Heart left ventricle (tissue), 13 donors: ENCODE measurements at regions not wholly inside any gene's neighbourhood (a gene's known extent, or its start where the extent isn't known, plus 50 kb on each side); places are given as distances from the start of the nearest gene placed in this dataset.

ENCODE experiments used
- POLR2A ChIP-seq, 2 donors: fragments of 450-650 bp; IDR thresholded peaks; one replicate each; pipeline ENCODE4 v1.6.1; 2017; ENCODE audit warnings: antibody characterized with exemption in 2 of 2, mild to moderate bottlenecking in 2 of 2, moderate library complexity in 2 of 2
- TF ChIP-seq, protein P1 (sequence below), 12 donors: fragments of 200-600 bp; sonication (generic) in 4 of 12; IDR thresholded peaks; one replicate each; pipeline versions ENCODE4 v1.5.0 to v1.8.0; 2018 to 2022; ENCODE audit warnings: antibody characterized with exemption in 12 of 12, mild to moderate bottlenecking in 5 of 12
- donor health status: ischemic (EF 13 %, LVEDD 7.1; RV severe dilation, severe dysfunction).
- donor health status: DM: no; HTN: yes; CAD: no.
- donor health status: DM: no; HTN: no; CAD: no.
- donor health status: ischemic (EF 25% LVEDD 6.9; RV normal size, moderate dysfunction).
- donor health status: ischemic (EF 25% LVEDD 5.7; RV mildly dilated, moderate dysfunction).
- donor health status: ischemic (EF 35%, LVEDD 5.7; RV mildly dilated, moderate dysfunction).
- donor health status: nonischemic (EF 11% LVEDD 7.7; RV severe dilation, severe dysfunction).
- donor health status: DM: yes; HTN: yes; CAD: no.
- donor health status: PGD.
- donor health status: ischemic (EF 29% LVEDD 5.4; RV normal size, mild dysfunction).
- donor health status: nonischemic (EF 23%, LVEDD 6.1; RV moderate dilation, normal function).

GRCh38 chr2:758073-758820 lies 81.0 kb upstream of the TMEM18 start:
- TF ChIP-seq, protein P1, sequence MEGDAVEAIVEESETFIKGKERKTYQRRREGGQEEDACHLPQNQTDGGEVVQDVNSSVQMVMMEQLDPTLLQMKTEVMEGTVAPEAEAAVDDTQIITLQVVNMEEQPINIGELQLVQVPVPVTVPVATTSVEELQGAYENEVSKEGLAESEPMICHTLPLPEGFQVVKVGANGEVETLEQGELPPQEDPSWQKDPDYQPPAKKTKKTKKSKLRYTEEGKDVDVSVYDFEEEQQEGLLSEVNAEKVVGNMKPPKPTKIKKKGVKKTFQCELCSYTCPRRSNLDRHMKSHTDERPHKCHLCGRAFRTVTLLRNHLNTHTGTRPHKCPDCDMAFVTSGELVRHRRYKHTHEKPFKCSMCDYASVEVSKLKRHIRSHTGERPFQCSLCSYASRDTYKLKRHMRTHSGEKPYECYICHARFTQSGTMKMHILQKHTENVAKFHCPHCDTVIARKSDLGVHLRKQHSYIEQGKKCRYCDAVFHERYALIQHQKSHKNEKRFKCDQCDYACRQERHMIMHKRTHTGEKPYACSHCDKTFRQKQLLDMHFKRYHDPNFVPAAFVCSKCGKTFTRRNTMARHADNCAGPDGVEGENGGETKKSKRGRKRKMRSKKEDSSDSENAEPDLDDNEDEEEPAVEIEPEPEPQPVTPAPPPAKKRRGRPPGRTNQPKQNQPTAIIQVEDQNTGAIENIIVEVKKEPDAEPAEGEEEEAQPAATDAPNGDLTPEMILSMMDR (IDR thresholded peaks at IDR 0.05): no peak
- TF ChIP-seq POLR2A (IDR thresholded peaks at IDR 0.05): no peak
